Stimulated activated CD8-positive, alpha-beta memory T cell treated with anti-CD3 and anti-CD28 coated beads, Interleukin-12 subunit alpha, Interleukin-12 subunit beta, amount 100 ng/mL, for 1 hour (primary cell): ENCODE measurements at regions not wholly inside any gene's neighbourhood (a gene's known extent, or its start where the extent isn't known, plus 50 kb on each side); places are given as distances from the start of the nearest gene placed in this dataset.

ENCODE experiments used
- DNase-seq: peaks from one replicate; pipeline ENCODE4 v3.0.0-alpha.2; 2020; ENCODE audit warnings: low read depth

DNA sequence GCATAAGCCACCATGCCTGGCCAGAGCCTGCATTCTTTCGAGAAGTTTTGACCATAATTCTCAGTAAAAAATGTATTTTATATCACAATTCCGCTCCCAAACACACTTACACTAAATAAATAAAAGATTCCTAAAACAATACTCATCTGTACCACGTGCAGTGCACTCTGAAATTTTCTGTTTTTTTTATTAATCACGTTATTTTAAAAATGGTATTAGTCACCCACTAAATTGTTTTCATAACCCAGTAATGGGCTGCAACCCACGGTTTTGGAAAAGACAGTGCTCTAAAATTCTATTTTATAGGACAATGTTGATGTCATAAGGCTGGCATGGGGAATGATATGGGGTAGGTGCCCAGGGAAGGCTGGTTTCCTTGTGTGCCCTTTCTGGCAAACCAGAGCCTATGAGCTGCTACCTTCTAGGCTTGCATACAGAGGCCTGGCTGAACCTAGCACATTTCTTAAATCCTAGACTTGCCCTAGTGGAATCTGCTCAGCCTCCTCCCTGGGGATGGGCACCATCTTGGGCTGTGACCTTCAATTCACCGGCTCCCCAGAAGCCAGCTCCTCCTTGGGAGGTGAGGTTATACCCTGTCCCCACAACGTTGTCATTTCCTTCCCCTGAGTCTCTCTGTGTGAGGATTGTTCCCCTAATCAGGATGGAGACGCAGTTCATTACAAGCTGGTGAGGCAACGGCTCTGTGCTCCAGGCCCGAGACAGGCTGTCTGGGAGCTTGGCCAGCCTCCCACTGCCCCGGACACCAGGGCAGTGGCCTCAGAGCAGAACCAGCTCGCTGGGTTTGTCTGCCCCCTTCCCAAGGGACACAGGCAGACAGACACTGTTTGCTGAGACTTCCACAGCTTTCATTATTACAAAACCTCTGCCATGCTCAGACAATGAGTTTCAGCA is 116.5 kb upstream of the NAV2 start:
- DNase-seq = no peak

DNA sequence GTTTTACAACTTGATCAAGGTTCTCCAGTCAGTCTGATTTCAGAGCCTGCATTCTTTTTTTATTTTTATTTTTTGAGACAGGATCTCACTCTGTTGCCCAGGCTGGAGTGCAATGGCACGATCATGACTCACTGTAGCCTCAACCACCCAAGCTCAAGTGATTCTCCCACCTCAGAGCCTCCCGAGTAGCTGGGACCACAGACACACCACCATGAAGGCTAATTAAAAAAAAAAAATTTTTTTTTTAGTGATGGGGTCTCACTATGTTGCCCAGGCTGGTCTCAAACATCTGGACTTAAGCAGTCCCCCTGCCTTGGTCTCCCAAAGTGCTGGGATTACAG is 117.2 kb upstream of the NAV2 start:
- DNase-seq = no peak

DNA sequence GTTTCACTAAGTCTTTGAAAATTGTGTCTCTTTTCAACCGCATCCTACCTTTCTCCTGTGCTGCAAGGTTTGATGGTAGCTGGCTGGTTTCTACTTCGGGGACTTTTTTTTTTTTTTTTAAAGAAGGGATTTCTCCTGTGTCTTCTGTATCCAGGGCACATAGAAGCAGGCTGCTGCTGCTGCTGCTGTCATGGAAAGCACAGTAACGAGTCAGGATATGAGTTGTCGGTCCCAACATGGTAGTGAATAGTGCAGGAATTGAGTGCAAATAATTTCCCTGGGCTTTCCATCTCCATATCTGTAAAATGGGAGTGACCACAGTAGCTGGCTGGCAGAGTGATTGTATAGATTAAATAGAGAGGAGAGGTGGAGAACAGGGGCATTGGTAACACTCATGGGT is 118.3 kb upstream of the NAV2 start:
- no peak for DNase-seq

DNA sequence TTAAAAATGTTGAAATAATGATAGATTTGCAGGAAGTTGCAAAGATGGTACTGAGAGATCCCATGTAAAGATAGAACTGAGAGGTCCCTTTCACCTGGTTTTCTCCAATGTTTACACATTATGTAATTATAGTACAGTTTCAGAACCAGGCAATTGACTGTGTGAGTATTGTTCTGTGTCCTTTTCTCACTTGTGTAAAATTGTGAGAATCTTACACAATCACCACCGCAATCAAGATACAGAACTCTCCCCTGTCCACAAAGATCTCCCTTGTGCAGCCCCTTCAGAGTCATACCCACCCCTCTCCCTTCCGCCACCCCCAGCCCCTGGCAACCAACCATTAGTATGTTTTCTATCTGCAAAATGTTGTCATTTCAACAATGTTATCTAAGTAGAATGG is 119.8 kb upstream of the NAV2 start:
- DNase-seq = no peak

DNA sequence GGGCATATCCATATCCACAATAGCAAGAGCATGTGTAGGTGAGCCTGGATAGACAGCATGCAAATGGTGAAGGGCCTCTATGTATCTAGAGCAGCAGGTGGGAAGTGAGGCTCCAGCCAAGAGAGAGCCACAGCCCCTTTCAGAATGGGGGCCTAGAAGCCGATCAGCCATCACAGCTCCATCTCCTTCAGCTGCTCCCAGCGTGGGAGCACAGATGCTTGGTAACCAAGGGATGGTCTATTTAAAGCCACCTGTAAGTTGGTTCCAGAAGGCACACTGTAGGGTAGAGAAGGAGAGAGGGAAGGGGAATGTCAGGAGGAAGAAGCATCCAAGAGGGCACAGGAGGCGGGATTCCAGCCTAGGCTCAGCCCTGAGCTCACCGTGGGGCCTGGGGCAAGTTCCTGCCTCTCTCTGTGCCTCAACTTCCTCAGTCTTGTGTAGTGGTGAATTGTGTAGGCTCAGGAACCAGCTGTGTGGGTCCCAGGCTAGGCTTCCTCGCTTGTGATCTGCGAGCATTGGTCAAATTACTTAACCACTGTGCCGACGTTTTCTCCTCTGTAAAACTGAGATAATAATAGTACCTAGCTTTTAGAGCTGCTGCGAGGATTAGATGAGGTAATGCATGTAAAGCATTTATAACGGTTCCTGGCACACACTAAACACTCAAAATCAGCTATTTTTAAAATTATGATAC is 122.9 kb upstream of the NAV2 start:
- no peak for DNase-seq

GRCh38 chr11:19587979-19588378 is 124.7 kb upstream of the NAV2 start:
- DNase-seq = no peak

DNA sequence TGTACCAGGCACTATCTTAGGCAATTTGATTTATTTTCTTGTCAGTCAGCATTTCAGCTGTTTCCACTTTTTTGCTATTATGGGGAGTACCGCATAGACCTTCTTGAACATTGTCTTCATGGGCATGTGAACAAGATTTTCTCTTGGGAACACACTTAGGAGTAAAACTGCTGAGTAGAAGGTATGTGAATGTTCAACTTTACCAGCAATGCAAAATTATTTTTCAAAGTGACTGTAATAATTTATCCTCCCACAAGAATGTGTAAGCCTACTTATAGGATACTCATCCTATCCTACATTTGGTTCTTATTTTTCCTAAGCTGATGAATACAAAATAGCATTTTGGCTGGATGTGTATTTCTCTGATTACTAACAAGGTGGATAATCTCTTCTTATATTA is 132.0 kb upstream of the NAV2 start:
- no peak for DNase-seq

GRCh38 chr11:19579957-19580356 is 132.7 kb upstream of the NAV2 start:
- no peak for DNase-seq

GRCh38 chr11:19578871-19579270 is 133.8 kb upstream of the NAV2 start:
- no peak for DNase-seq

- DNase-seq = no peak
Measured at GRCh38 chr11:19577976-19578619, 134.5 kb upstream of the NAV2 start.

DNA sequence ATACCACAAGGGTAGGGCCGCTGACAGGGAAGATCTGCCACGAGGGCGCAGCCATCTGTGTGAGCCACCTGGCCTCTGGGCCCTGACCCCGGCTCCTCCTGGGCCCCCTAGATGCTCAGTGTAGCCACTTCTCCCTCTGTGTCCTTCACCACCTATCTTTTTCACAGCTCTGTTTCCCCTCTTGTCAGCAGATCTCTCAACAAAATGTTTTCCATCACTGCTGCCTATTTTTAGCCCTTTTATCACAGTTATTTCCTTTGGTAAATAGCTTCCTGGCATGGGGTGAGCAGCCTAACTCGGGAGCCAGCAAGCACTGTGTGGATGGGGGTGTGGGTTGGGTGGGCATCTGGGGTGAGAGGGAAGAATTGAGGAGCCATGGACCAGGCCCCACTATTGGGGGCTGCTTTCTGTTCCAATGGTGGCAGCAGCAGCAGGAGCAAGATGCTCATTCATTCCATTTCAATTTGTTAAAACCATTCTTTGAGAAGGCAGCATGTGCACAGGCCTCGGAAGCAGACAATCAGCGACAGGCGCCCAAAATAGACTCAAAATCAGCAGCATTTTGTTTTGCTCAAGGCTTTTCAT is 135.2 kb upstream of the NAV2 start:
- DNase-seq = no peak

GRCh38 chr11:19576903-19577302 is 135.7 kb upstream of the NAV2 start:
- DNase-seq = no peak

DNA sequence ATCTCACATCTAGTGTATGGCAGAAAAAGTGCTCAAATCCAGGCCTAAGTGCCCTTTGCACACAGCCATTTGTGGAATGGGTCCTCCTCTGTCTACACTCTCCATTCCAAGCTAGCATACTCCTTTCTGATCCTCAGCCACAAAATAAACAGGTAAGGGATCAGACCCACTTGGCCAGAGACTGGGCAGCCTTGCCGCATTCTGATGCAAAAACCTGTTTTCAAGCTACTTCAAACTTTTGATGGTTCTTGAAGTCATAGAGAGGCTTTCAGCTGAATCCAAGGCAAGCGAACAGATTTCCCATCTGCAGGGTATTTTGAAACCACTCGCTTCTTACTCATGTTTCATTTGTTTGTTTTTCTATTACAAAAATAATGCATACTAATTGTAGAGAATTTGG is 136.6 kb upstream of the NAV2 start:
- DNase-seq = no peak

DNA sequence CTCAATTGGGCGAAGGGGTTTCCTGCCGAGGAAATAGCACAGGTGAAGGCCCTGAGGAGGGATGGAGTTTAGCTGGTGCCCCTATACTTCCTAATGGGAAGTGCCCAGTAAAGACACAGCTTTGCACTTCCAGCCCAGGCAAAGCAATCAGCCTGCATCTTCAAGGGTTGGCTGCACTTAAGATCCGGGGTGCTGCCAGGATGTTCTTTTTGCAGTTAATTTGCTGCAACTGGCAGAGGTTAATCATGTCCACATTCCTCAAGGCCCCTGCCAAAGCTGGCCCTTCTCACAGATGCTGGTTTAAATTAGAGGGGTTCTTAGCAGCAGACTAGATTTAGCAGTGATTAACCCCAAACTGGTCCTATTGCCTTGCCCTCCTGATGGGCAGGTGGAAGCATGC is 137.7 kb upstream of the NAV2 start:
- no peak for DNase-seq

DNA sequence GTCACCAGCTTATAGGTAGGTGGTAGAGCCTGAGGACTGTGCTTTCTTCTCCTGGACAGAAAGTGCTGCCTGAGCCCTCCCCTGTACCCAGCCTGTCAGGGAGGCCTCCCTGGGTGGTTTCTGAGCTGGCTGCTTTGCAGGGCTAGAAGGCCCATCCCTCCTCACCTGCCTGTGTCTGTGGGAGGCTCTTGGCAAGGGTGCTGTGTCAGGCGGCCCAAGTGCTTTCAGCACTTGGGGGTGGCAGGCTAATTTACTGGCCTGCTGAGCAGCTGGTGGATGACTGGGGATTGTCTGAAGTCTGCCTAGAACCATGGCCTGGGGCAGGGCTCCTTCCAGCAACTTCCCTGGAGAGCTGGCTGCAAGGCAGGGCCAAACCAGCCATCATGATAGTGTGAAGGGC is 139.0 kb upstream of the NAV2 start:
- DNase-seq = no peak

GRCh38 chr11:19571906-19572305 is 140.7 kb upstream of the NAV2 start:
- no peak for DNase-seq

- DNase-seq = no peak
Measured at GRCh38 chr11:19570889-19571288, 141.7 kb upstream of the NAV2 start.

DNA sequence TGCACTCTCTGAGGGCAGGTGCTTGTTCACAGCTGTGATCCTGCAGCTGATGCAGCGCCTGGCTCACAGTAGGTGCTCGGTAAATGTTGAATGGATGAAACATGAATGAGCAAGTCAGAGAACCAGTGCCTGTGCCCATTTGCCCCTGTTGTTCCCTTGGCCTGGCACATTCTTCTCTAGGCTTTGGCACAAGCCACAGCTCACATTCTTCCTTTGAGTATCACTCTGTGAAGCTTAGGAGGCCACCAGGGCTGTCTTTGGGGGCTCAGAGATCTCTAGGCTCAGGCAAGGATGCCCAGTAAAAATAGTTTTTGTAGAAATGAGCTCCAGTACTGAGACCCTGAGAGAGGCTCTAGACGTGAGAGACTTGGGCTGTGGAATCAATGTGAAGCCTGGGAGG is 144.6 kb upstream of the NAV2 start:
- DNase-seq = no peak

DNA sequence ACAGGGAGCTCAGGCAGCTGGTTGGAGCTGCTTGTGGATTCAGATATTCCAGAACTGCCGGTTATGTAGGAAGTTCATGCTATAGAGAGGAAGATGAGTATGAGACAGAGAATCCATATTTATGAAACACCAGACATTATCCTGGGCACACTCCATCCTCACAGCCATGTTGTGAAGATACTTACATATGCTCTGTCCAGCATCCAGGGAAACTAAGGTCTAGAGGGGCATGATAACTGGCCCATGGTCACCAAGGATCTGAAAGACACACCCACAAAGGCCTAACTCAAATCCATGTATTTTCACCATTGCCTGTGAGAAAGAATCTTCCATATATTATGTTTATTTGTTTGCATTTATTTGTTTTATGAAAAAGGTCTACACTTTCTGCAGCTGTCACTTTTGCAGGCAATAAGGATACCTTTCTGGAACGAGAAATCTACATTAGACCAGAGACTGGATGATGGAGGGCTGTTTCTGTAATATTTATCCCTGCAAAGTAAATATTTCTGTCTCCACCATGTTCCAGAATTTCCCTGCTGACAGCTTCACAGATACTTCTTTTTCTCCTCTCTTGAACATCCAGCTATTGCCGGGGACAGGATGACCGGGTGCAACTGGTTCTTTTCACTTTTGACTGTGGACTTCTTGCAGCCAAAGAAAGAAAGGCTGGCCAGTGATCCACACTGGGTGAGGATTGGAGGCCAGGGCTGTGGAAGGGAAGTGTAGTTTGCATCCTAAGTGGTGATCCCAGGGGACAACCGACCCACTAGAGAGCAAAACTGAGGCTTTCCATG is 145.9 kb upstream of the NAV2 start:
- no peak for DNase-seq

- no peak for DNase-seq
Measured at GRCh38 chr11:19565639-19566038, 147.0 kb upstream of the NAV2 start.

DNA sequence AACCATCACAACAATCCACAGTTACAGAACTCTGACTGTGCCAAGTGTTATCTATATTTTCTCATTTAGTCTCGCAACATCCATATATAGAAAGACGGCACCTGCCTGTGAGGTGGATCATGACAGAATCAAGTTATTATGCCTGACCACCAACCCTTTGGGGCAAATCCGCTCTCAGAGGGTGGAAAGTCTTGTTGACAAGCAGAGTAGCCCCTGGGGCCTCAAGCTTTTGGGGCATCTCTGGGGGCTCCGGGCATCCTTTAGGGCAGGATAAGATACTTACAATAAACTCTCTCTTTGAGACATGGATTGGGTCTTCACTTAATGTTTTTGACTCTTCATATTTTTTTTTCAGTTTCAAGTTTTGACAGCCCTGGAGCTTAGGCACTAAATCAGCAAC is 150.5 kb upstream of the NAV2 start:
- no peak for DNase-seq

DNA sequence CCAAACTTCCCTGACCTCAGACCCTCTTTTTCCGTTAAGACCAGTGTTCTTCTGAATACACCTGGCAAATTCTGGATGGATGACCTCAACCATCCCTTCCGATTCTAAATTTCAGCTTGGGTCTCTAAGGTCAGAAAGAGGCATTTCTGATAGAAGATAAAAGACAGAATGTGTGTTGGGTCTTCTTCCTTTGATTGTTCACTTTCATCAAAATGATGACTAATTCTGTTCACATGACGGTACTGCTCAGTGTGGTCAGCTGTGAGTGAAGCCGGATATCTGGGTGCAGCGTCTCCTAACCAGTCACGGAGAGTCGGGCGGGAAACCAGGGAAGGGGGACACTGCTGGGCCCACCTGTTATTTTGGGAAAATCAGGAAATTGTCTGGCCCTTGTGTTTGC is 151.6 kb upstream of the NAV2 start:
- DNase-seq = no peak
